ENCODE measurements at regions not wholly inside any gene's neighbourhood (a gene's known extent, or its start where the extent isn't known, plus 50 kb on each side); places are given as distances from the start of the nearest gene placed in this dataset.

- DNase-seq (ENCODE audit: low spot score in 2 of 2), result peak in 1 of 2 donors; percentile 33
- no peak overlapping the region for H3K4me3 ChIP-seq (ENCODE audit: low read depth, poor library complexity, severe bottlenecking)
- intact Hi-C loops (cut with DNase I; ENCODE audit: low total_unique reads), result no loop called here
- 55 to 60% methylated on average over 4 of the region's 4 CpGs for WGBS, 2 donors
- TF ChIP-seq CTCF (IDR thresholded peaks at IDR 0.05) (no peak), POLR2A (IDR thresholded peaks at IDR 0.05) (no peak)
Observed at GRCh38 chr9:119801311-119801710, 432.1 kb upstream of the BRINP1 start.

DNA sequence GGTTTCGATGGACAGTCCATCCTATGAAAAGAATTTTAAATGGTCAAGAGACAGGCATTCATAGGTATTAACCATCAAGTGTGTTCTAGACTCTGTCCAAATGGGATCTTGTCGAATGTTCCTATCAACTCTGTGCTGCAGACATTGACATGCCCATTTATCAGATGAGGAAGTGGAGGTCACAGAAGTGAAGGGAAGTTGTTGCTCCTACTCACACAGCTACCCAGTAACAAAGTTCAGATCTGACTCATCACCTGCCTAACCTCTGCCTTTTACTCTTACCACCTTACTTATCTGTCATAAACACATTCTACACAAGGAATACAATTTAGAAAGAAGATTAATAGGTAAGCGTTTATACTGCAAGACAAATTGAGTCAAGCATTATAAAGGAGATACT is 426.2 kb upstream of the BRINP1 start:
- WGBS, 2 donors, result 87 to 90% methylated on average over 3 of the region's 3 CpGs
- H3K4me3 ChIP-seq (ENCODE audit: low read depth, poor library complexity, severe bottlenecking), result no peak overlapping the region
- TF ChIP-seq POLR2A (IDR thresholded peaks at IDR 0.05) (no peak), CTCF (IDR thresholded peaks at IDR 0.05) (no peak)
- no peak for DNase-seq (ENCODE audit: low spot score in 2 of 2)
- intact Hi-C loops (cut with DNase I; ENCODE audit: low total_unique reads), result no loop called here

- WGBS, 2 donors, result 80 to 84% methylated on average over 6 of the region's 6 CpGs
- intact Hi-C loops (cut with DNase I; ENCODE audit: low total_unique reads), result no loop called here
- TF ChIP-seq CTCF (IDR thresholded peaks at IDR 0.05) (no peak), POLR2A (IDR thresholded peaks at IDR 0.05) (no peak)
- no peak for DNase-seq (ENCODE audit: low spot score in 2 of 2)
- H3K4me3 ChIP-seq (ENCODE audit: low read depth, poor library complexity, severe bottlenecking), result no peak overlapping the region
Observed at GRCh38 chr9:119794836-119795235, 425.6 kb upstream of the BRINP1 start.

GRCh38 chr9:119793218-119793617 is 424.0 kb upstream of the BRINP1 start:
- H3K4me3 ChIP-seq (ENCODE audit: low read depth, poor library complexity, severe bottlenecking), result no peak overlapping the region
- intact Hi-C loops (cut with DNase I; ENCODE audit: low total_unique reads), result no loop called here
- WGBS, 2 donors, result 64 to 69% methylated on average over 3 of the region's 3 CpGs

DNA sequence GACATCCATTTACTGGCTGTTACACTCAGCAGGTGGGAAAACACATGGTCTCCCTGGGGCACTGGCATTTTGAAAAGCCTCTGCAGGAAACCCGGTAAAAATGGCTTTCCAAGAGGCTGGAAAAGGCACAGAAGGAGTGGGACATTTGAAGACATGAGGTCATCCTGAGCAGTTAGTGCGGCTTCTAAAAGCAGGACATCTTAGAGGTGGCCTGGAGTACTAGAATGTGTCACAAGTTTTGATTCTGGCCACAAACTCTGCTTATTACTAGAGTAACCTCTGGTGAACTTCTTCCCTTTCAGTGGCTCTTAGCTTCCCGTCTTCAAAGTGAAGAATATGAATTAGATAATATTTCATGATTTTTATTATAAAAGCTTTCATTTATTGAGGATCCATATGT is 423.0 kb upstream of the BRINP1 start:
- no peak for DNase-seq (ENCODE audit: low spot score in 2 of 2)
- TF ChIP-seq CTCF (IDR thresholded peaks at IDR 0.05) (no peak), POLR2A (IDR thresholded peaks at IDR 0.05) (no peak)
- intact Hi-C loops (cut with DNase I; ENCODE audit: low total_unique reads), result no loop called here
- no peak overlapping the region for H3K4me3 ChIP-seq (ENCODE audit: low read depth, poor library complexity, severe bottlenecking)
- WGBS, 2 donors, result 78 to 79% methylated on average over 3 of the region's 3 CpGs

More at GRCh38 chr9:119793218-119793617, 424.0 kb upstream of the BRINP1 start:
- DNase-seq (ENCODE audit: low spot score in 2 of 2), result no peak
- TF ChIP-seq CTCF (IDR thresholded peaks at IDR 0.05), result no peak

GRCh38 chr9:119789987-119790386 is 420.8 kb upstream of the BRINP1 start:
- H3K4me3 ChIP-seq (ENCODE audit: low read depth, poor library complexity, severe bottlenecking), result no peak overlapping the region
- no peak for DNase-seq (ENCODE audit: low spot score in 2 of 2)
- intact Hi-C loops (cut with DNase I; ENCODE audit: low total_unique reads), result no loop called here
- WGBS, 2 donors, result 35 to 42% methylated on average over 1 of the region's 1 CpG
- TF ChIP-seq CTCF (IDR thresholded peaks at IDR 0.05) (no peak), POLR2A (IDR thresholded peaks at IDR 0.05) (no peak)

All from lower leg skin (tissue), 4 donors.